H1 (cell line): ENCODE measurements at regions not wholly inside any gene's neighbourhood (a gene's known extent, or its start where the extent isn't known, plus 50 kb on each side); places are given as distances from the start of the nearest gene placed in this dataset.
A peak's percentile ranks its signal among the peaks of the same experiment; 100 is the strongest.

Source experiments
- CTCF ChIA-PET: fragments of 300-600 bp; sonication (Branson Sonifier 250); formaldehyde crosslinking; loops from one replicate; lab custom pipeline; 2021; ENCODE audit not compliant: partially characterized antibody; lab: Charles Lee
- POLR2A ChIA-PET: fragments of 300-600 bp; sonication (Branson Sonifier 250); formaldehyde crosslinking; loops from one replicate; lab custom pipeline; 2021; ENCODE audit warnings: inconsistent platforms; ENCODE audit not compliant: partially characterized antibody; lab: Charles Lee
- DNase-seq, 2 experiments: peaks; one replicate each; pipeline versions ENCODE4 v3.0.0 to v3.0.0-alpha.2; 2010 to 2022; ENCODE audit warnings: low spot score in 2 of 2, low read depth in 1 of 2, mixed read lengths in 1 of 2
- FAIRE-seq: peaks from 2 replicates; lab custom pipeline; 2011; peaks lifted over from hg19 to GRCh38; lab: Jason Lieb, UNC
- H2AFZ ChIP-seq: 2 replicates; pipeline ENCODE4 v1.8.1; 2012; ENCODE audit warnings: low read length, inconsistent platforms
- H2AK5ac ChIP-seq: 2 replicates; pipeline ENCODE4 v1.6.1; 2013; ENCODE audit warnings: low read depth, low read length
- H2BK120ac ChIP-seq: replicated peaks from 2 replicates; pipeline ENCODE3; 2013; ENCODE audit warnings: low read depth, low read length, inconsistent platforms
- H2BK12ac ChIP-seq: 2 replicates; pipeline ENCODE4 v1.6.1; 2013; ENCODE audit warnings: low read depth, low read length
- H2BK15ac ChIP-seq: 2 replicates; pipeline ENCODE4 v1.6.1; 2013; ENCODE audit warnings: low read length
- H2BK20ac ChIP-seq: 2 replicates; pipeline ENCODE4 v1.6.1; 2013; ENCODE audit warnings: low read length
- H2BK5ac ChIP-seq: 2 replicates; pipeline ENCODE4 v1.6.1; 2013; ENCODE audit warnings: low read depth, low read length
- H3K14ac ChIP-seq: 2 replicates; pipeline ENCODE4 v1.6.1; 2013; ENCODE audit warnings: inconsistent platforms; ENCODE audit not compliant: insufficient read length
- H3K18ac ChIP-seq: 2 replicates; pipeline ENCODE4 v1.6.1; 2013; ENCODE audit warnings: low read length; ENCODE audit errors: extremely low read depth
- H3K23ac ChIP-seq: 2 replicates; pipeline ENCODE4 v1.6.1; 2013; ENCODE audit warnings: inconsistent platforms; ENCODE audit not compliant: insufficient read length
- H3K23me2 ChIP-seq: 2 replicates; pipeline ENCODE4 v1.6.1; 2013; ENCODE audit warnings: low read depth, low read length
- H3K27ac ChIP-seq: 2 replicates; pipeline ENCODE4 v1.6.1; 2011; ENCODE audit warnings: low read depth, low read length, inconsistent platforms
- H3K27me3 ChIP-seq, 4 experiments: replicated peaks in 1 of 4; 1 replicate in 1 of 4; 2 replicates in 3 of 4; pipeline versions ENCODE4 v1.6.1 to v1.8.1; 2011 to 2013; ENCODE audit warnings: low read length in 3 of 4, mild to moderate bottlenecking in 3 of 4, inconsistent platforms in 2 of 4, mixed read lengths in 2 of 4, moderate library complexity in 1 of 4; ENCODE audit not compliant: control insufficient read depth in 3 of 4, insufficient read depth in 3 of 4; ENCODE audit errors: extremely low read depth in 1 of 4
- H3K36me3 ChIP-seq, 4 experiments: 2 replicates each; pipeline versions ENCODE4 v1.6.1 to v1.8.1; 2011 to 2013; ENCODE audit warnings: mild to moderate bottlenecking in 4 of 4, low read length in 3 of 4, moderate library complexity in 2 of 4, control low read depth in 1 of 4, inconsistent platforms in 1 of 4; ENCODE audit not compliant: insufficient read depth in 4 of 4, control insufficient read depth in 2 of 4
- H3K4ac ChIP-seq: replicated peaks from 2 replicates; pipeline ENCODE3; 2013; ENCODE audit warnings: low read length, low read depth, mixed read lengths, inconsistent platforms; ENCODE audit not compliant: insufficient read length
- H3K4me1 ChIP-seq, 4 experiments: replicated peaks in 1 of 4; 1 replicate in 1 of 4; 2 replicates in 3 of 4; pipeline versions ENCODE4 v1.6.1 to v1.8.1; 2011 to 2013; ENCODE audit warnings: low read length in 3 of 4, inconsistent platforms in 2 of 4, mixed read lengths in 1 of 4; ENCODE audit not compliant: insufficient read depth in 4 of 4, control insufficient read depth in 3 of 4
- H3K4me2 ChIP-seq, 2 experiments: 2 replicates each; pipeline versions ENCODE4 v1.6.1 to v1.8.1; 2011 to 2013; ENCODE audit warnings: low read depth in 2 of 2, low read length in 2 of 2, control low read depth in 1 of 2, inconsistent platforms in 1 of 2, mild to moderate bottlenecking in 1 of 2; ENCODE audit not compliant: insufficient read depth in 1 of 2
- H3K4me3 ChIP-seq, 4 experiments: fragments of 200-600, 300-600 bp in 1 of 4; sonication (generic), shearing (Covaris generic), sonication (Bioruptor Twin) in 1 of 4; 2 replicates each; pipeline versions ENCODE4 v1.5.1 to v1.8.1; 2011 to 2016; ENCODE audit warnings: low read length in 4 of 4, low read depth in 3 of 4, control low read depth in 2 of 4, inconsistent platforms in 2 of 4, mild to moderate bottlenecking in 2 of 4, mixed read lengths in 1 of 4, moderate library complexity in 1 of 4; ENCODE audit not compliant: insufficient read depth in 2 of 4; ENCODE audit errors: extremely low read depth in 1 of 4
- H3K56ac ChIP-seq: replicated peaks from 2 replicates; pipeline ENCODE3; 2013; ENCODE audit warnings: low read depth, mild to moderate bottlenecking, mixed read lengths, low read length, inconsistent platforms; ENCODE audit not compliant: insufficient read length
- H3K79me1 ChIP-seq: 2 replicates; pipeline ENCODE4 v1.6.1; 2013; ENCODE audit warnings: low read depth, low read length, control low read depth
- H3K79me2 ChIP-seq, 2 experiments: 2 replicates each; pipeline versions ENCODE4 v1.6.1 to v1.8.1; 2012 to 2013; ENCODE audit warnings: low read length in 2 of 2, mild to moderate bottlenecking in 2 of 2, inconsistent platforms in 1 of 2; ENCODE audit not compliant: insufficient read depth in 2 of 2, control insufficient read depth in 1 of 2
- H3K9ac ChIP-seq, 4 experiments: replicated peaks in 1 of 4; 1 replicate in 1 of 4; 2 replicates in 3 of 4; pipeline versions ENCODE4 v1.6.1 to v1.8.1; 2011 to 2013; ENCODE audit warnings: low read depth in 3 of 4, low read length in 3 of 4, control low read depth in 2 of 4, mild to moderate bottlenecking in 2 of 4, moderate library complexity in 2 of 4, inconsistent platforms in 1 of 4; ENCODE audit errors: extremely low read depth in 1 of 4
- H3K9me3 ChIP-seq, 2 experiments: 2 replicates each; pipeline versions ENCODE4 v1.6.1 to v1.8.1; 2012 to 2013; ENCODE audit warnings: mild to moderate bottlenecking in 2 of 2, moderate library complexity in 2 of 2, control low read depth in 1 of 2, inconsistent platforms in 1 of 2, low read depth in 1 of 2, low read length in 1 of 2, mixed read lengths in 1 of 2; ENCODE audit not compliant: insufficient read depth in 2 of 2
- H4K20me1 ChIP-seq, 2 experiments: replicated peaks in 1 of 2; 2 replicates each; pipeline versions ENCODE3 to v1.8.1; 2011 to 2013; ENCODE audit warnings: inconsistent platforms in 2 of 2, low read length in 2 of 2, mild to moderate bottlenecking in 1 of 2; ENCODE audit not compliant: insufficient read depth in 2 of 2, control insufficient read depth in 1 of 2
- H4K5ac ChIP-seq: 2 replicates; pipeline ENCODE4 v1.6.1; 2013; ENCODE audit warnings: low read length, low read depth, mixed read lengths, inconsistent platforms; ENCODE audit not compliant: insufficient read length
- H4K8ac ChIP-seq: 2 replicates; pipeline ENCODE4 v1.8.0; 2013; ENCODE audit warnings: mild to moderate bottlenecking, moderate library complexity, low read length, inconsistent platforms; ENCODE audit not compliant: insufficient read depth; ENCODE audit errors: extremely low read depth
- H4K91ac ChIP-seq: replicated peaks from 2 replicates; pipeline ENCODE3; 2013; ENCODE audit warnings: low read length, mixed read lengths, inconsistent platforms; ENCODE audit not compliant: insufficient read length
- KDM5A ChIP-seq: fragments of 200-600 bp; IDR thresholded peaks from 2 replicates; pipeline ENCODE4 v1.7.1; 2012; ENCODE audit warnings: mild to moderate bottlenecking, low read length, inconsistent platforms, mixed read lengths
- MAFK ChIP-seq: IDR thresholded peaks from 2 replicates; pipeline ENCODE4 v1.6.1; 2012; ENCODE audit warnings: low read depth, mild to moderate bottlenecking, improper control_type of control experiment, low read length
- POLR2AphosphoS5 ChIP-seq: IDR thresholded peaks from 2 replicates; pipeline ENCODE4 v1.6.1; 2011; ENCODE audit warnings: low read depth, low read length
- RAD21 ChIP-seq, 2 experiments: IDR thresholded peaks in 1 of 2; conservative IDR thresholded peaks in 1 of 2; 2 replicates each; pipeline ENCODE4 v1.6.1; 2011; ENCODE audit warnings: low read depth in 2 of 2, low read length in 2 of 2, improper control_type of control experiment in 1 of 2, inconsistent platforms in 1 of 2, mild to moderate bottlenecking in 1 of 2, moderate library complexity in 1 of 2
- SIRT6 ChIP-seq: IDR thresholded peaks from one replicate; pipeline ENCODE4 v1.7.1; 2012; ENCODE audit warnings: low read length, inconsistent platforms
- WGBS, 2 experiments: shearing (Covaris generic) in 1 of 2; methylation state at CpG; one replicate each; pipeline versions ENCODE4 v1.1.6 to v1.1.7; 2013 to 2015; ENCODE audit warnings: low lambda C conversion rate in 2 of 2, mixed read lengths in 2 of 2, inconsistent platforms in 1 of 2, low coverage in 1 of 2, missing lambda C conversion rate in 1 of 2; ENCODE audit not compliant: insufficient replicate concordance in 2 of 2, insufficient coverage in 1 of 2, insufficient read length in 1 of 2; ENCODE audit errors: extremely low coverage in 1 of 2, missing lambda C conversion rate in 1 of 2; 5-methylcytosine and 5-hydroxymethylcytosine counted together
- TF ChIP-seq, protein P1 (sequence below), 3 experiments: IDR thresholded peaks; 1 replicate in 2 of 3; 2 replicates in 1 of 3; pipeline versions ENCODE4 v1.5.1 to v1.6.1; 2011; ENCODE audit warnings: low read length in 3 of 3, mild to moderate bottlenecking in 3 of 3, inconsistent platforms in 2 of 3, low read depth in 1 of 3, moderate library complexity in 1 of 3; ENCODE audit not compliant: insufficient read depth in 1 of 3; ENCODE audit errors: control extremely low read depth in 1 of 3

DNA sequence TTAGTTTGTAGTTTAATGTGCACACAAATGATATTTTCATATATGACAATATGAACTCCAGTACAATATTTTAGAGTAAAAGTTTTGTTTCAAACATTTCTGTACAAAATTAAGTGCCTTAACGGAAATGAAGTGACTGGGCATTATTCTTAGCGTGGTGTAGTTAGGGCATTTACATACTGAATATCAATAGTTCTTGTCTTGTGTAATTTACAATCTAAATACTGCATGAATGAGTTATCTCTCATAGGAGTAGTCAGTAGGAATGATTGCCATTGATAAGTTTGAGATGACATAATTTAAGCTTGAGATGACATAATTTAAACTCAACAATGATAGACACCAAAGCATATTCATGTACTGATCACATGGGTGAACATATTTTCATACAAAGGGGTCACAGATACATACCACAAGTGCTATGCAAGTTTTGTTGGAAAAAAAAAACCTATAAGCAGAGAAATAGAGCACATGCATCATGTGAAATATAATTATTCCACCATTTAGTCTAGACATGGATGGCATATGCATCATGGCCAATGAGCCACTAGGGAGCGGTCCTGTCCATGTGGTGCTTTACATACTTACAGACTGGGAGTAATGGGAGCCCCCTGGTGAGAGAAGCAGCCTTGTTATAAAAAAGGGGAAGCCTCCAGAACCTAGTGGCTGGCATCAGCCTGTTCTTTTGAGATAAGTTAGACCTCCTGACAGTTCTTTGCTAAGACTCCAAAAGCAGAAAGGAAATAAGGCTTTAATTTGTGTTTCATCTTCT, 1523.9 kb downstream of the MAT2B start:
- no peak overlapping the region for H2BK120ac ChIP-seq
- H3K56ac ChIP-seq = no peak overlapping the region
- H2BK15ac ChIP-seq = no peak overlapping the region
- H4K5ac ChIP-seq = no peak overlapping the region
- no peaks in the 10 kb centered on the region for H3K36me3 ChIP-seq
- no peak overlapping the region for H4K8ac ChIP-seq
- ChIA-PET POLR2A (no interaction called here), CTCF (interaction anchor here (1.8 kb wide), 1 partner anchor 16 kb away, joined by 5 read pairs; no protein-coding TSS in a partner anchor)
- H2AFZ ChIP-seq = no peak overlapping the region
- no peaks in the 10 kb centered on the region for H3K79me1 ChIP-seq
- 81% methylated on average over 3 of the region's 3 CpGs; no CpG with 5 or more reads in 1 of the 2 experiments for WGBS, 2 experiments
- FAIRE-seq = peak; percentile 13
- no peak overlapping the region for H3K4ac ChIP-seq
- no peaks in the 10 kb centered on the region for H3K79me2 ChIP-seq
- DNase-seq = peak in 1 of 2 experiments; percentile 21
- no peak overlapping the region for H2BK5ac ChIP-seq
- H3K4me3 ChIP-seq = no peak overlapping the region
- no peaks in the 10 kb centered on the region for H3K4me1 ChIP-seq
- H2BK12ac ChIP-seq = no peak overlapping the region
- no peak overlapping the region for H2AK5ac ChIP-seq
- no peak overlapping the region for H3K4me2 ChIP-seq
- H3K27ac ChIP-seq = no peak overlapping the region
- H3K9ac ChIP-seq = no peak overlapping the region
- no peak overlapping the region for H2BK20ac ChIP-seq
- no peaks in the 10 kb centered on the region for H3K27me3 ChIP-seq
- no peaks in the 10 kb centered on the region for H4K20me1 ChIP-seq
- H3K18ac ChIP-seq = no peak overlapping the region
- H3K23me2 ChIP-seq = no peaks in the 10 kb centered on the region
- H4K91ac ChIP-seq = no peak overlapping the region
- no peaks in the 10 kb centered on the region; a peak in 1 of 4 replicates for H3K9me3 ChIP-seq
- no peak overlapping the region for H3K14ac ChIP-seq
- no peak overlapping the region for H3K23ac ChIP-seq
- no peak for TF ChIP-seq KDM5A
- no peak for TF ChIP-seq SIRT6
- no peak for TF ChIP-seq POLR2AphosphoS5
- TF ChIP-seq MAFK = 0 out of 2 replicates have a peak, but pooled peaks have one; percentile 11
- peak; percentile 80 to 86 for TF ChIP-seq RAD21 (IDR thresholded peaks at IDR 0.05 in 1 of 2, conservative IDR thresholded peaks at IDR 0.05 in 1 of 2; ENCODE audit: low read depth in 2 of 2, low read length in 2 of 2)
- TF ChIP-seq, protein P1, sequence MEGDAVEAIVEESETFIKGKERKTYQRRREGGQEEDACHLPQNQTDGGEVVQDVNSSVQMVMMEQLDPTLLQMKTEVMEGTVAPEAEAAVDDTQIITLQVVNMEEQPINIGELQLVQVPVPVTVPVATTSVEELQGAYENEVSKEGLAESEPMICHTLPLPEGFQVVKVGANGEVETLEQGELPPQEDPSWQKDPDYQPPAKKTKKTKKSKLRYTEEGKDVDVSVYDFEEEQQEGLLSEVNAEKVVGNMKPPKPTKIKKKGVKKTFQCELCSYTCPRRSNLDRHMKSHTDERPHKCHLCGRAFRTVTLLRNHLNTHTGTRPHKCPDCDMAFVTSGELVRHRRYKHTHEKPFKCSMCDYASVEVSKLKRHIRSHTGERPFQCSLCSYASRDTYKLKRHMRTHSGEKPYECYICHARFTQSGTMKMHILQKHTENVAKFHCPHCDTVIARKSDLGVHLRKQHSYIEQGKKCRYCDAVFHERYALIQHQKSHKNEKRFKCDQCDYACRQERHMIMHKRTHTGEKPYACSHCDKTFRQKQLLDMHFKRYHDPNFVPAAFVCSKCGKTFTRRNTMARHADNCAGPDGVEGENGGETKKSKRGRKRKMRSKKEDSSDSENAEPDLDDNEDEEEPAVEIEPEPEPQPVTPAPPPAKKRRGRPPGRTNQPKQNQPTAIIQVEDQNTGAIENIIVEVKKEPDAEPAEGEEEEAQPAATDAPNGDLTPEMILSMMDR (IDR thresholded peaks at IDR 0.05; ENCODE audit: control extremely low read depth in 1 of 3, insufficient read depth in 1 of 3, low read depth in 1 of 3, low read length in 3 of 3) = peak; percentile 31 to 70 (median 61)
